GM21390 (cell line): ENCODE measurements at regions not wholly inside any gene's neighbourhood (a gene's known extent, or its start where the extent isn't known, plus 50 kb on each side); places are given as distances from the start of the nearest gene placed in this dataset.

Experiments
- ATAC-seq: cut with Tn5 transposase; IDR thresholded peaks from one replicate; pipeline ENCODE4 v1.9.1; 2021; ENCODE audit not compliant: unreplicated experiment

DNA sequence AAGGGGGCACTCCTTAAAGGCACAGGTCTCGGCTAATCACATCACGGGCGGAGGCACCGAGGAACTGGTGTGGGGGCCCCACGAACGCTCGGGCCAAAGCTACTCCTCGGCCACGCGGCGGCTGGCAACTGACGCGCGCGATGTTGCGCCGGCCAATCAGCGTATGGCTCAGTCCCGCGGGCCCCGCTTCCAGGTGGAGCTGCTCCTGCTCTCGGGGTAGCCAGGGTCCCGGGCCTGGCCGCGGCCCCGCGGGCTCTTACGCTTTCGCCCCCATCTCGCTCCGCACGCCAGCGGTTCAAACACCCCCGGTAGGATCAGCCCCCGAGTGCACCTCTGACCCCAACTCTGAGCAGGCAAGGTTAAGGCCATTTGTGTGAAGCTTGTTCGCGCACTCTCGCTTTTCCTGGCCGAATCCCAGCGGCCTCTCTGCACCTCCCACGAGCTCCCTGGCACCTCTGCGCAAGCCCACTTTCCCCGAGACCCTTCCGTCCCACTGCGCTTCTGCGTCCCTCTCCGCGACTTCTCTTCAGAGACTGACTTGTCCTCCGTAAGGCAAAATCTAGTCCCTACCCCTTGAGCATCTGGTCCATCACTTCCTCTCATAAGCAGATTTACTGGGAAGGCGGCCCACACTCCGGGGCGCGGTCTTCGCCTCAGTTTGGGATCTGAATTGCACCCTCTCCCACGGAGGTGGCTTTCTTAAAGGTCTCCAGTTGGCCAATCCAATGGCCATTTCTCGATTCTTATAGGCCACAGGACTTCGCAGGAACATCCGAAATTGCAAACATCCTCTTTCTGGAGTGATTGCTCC lies 200.9 kb upstream of the TBX20 start:
- ATAC-seq = no peak

DNA sequence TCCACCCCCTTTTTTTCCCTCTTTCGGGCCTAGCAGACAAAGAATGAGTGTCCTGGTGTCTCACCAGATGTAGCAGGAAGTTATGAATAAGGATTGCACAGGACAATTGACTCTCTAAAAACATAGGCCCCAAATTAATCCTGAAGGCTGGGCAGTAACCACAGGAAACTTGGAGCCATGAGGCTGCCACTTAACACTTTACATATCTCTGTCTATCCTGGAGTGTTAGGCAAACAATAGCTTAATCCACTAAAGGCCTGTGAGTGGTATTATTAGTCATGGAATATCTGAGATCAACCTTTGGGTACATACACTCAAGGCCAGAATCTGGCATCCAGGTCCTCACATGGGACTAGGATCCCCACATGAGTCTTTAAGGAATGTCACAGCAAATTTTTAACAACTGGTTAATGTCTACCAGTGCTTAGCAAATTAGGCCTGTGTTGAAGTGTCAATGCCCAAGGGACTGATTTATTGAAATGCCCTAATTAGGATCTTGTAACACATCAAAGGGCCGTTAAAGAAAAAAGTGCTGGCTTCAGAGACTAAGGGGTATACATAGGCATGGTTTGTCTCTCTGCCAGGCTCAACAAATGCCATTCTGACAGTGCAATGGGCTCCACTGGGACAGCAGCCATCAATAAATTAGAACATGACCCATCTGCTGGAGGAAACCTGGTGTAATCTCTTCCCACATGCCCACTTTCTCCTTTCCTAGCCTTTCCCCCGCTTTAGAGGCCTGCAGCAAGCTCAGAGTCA lies 196.7 kb upstream of the TBX20 start:
- ATAC-seq = no peak

GRCh38 chr7:35448486-35448885 lies 194.6 kb upstream of the TBX20 start:
- no peak for ATAC-seq

- no peak for ATAC-seq
Observed at GRCh38 chr7:35446091-35446490, 192.2 kb upstream of the TBX20 start.

GRCh38 chr7:35437619-35438275 lies 183.8 kb upstream of the TBX20 start:
- no peak for ATAC-seq

GRCh38 chr7:35436452-35436851 lies 182.6 kb upstream of the TBX20 start:
- no peak for ATAC-seq

DNA sequence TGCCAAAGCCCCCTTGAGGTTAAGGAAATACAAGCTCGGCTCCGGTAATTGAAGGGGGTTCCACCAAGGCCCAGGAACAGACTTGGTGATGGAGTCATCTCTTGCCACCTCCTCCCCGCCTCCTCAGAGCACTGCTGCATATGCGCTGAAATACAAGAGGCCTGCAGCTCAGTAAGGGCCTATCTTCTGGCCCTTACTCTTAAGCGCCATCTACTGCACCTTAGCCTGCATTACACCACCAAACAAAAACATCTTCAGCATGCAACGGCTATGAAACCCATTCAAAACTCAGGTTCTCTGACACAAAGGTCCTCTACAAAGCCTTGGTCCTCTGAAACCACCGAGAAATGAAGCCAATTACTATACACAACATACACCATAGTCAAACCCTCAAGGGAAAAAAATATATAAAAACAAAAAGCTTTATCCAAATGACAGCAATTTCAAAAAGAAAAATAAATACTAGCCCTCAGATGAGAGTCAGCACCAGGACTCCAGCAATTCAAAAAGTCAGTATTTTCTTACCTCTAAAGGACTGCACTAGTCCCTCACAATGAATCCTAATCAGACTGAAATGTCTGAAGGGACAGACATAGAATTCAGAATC lies 176.8 kb upstream of the TBX20 start:
- ATAC-seq = no peak

DNA sequence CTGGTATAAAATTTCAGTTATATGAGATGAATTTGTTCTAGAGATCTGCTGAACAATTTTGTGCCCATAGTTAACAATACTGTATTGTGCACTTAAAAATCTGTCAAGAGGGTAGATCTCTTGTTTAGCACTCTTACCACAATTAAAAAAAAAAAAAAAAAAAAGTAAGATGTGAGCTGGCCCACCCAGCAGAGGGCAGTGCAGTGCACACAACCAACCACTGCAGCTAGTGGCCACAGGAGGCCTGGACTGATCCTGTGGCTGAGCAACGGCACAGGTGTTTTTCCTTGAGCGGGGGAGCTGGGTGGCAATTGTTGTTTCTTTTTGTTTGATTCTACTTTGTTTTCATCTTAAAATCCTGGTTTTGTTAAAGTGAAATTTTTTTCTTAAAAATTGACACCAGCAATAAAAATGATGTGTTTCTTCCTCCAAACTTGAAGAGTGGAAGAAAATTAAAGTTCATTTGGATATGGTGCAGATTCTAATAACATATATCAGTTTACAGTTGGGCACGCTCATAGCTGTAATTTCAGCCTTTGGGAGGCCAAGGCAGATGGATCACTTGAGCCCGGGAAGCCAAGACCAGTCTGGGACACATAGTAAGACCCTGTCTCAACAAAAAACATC lies 171.1 kb upstream of the TBX20 start:
- peak; percentile 76 for ATAC-seq

DNA sequence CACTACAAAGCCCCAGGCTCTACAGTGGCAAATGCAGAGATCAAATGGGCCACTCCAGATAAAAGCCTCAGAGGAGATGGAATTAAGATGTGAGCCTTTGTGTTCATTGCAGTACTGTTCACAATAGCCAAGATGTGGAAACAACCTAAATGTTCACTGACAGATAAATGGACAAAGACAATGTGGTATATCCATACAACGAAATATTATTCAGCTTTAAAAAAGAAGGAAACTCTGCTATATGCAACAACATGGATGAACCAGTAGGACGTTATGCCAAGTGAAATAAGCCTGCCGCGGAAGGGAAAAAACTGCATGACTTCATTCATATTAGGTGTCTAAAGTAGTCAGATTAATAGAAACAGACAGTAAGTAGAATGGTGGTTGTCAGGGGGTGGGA lies 170.5 kb upstream of the TBX20 start:
- no peak for ATAC-seq

- ATAC-seq = no peak
Observed at GRCh38 chr7:35422715-35423114, 168.8 kb upstream of the TBX20 start.

DNA sequence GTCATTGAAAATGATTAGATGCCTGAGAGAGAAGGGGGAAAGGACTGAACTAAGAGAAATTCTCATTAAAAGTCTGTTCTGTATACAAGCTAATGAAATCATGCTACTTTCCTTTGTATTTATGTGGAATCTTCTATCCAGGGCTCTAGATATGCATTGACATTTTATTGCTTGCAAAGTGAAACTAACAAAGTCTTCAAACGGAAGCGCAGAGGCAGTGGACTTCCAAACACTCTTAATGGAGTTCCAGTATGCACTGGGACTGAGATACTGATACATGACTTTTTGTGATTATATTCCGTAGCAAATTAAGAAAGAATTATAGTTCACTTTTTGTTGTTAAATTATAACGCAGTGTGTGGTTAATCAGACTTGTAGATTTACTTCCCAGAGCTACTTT lies 166.8 kb upstream of the TBX20 start:
- no peak for ATAC-seq

GRCh38 chr7:35419391-35419755 lies 165.5 kb upstream of the TBX20 start:
- no peak for ATAC-seq

DNA sequence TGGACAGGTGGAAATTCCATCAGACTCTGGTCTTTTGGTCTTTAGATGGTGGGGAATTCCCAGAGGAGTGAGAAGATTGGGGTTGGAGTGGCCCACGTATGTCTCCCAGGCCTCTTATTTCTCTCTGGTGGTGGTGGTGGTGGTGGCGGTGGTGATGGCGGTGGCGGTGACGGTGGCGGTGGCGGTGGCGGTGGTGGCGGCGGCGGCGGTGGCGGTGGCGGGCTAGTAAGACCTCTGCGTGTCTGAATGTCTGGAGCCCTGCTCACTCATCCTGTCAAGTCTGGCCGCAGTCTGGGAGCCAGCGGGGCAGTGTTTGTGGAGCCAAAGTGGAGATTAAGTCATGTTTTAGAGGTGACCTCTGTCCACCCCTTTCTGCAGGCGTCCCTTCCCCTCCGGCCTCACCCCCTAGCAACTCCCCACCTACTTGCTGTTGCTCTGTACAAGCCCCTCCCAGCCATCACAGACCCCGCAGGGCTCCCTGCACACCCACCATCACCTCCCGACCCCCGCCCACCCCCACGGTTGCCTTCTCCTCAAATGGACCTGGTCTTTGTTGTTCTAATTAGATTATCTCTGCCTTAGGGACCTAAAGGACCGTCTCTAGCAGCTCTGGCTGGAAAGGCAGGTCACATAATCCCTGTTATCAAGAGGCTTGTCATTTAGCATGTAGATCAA lies 165.0 kb upstream of the TBX20 start:
- ATAC-seq = no peak

- ATAC-seq = no peak
Observed at GRCh38 chr7:35416568-35416967, 162.7 kb upstream of the TBX20 start.

- no peak for ATAC-seq
Observed at GRCh38 chr7:35415411-35415822, 161.5 kb upstream of the TBX20 start.

DNA sequence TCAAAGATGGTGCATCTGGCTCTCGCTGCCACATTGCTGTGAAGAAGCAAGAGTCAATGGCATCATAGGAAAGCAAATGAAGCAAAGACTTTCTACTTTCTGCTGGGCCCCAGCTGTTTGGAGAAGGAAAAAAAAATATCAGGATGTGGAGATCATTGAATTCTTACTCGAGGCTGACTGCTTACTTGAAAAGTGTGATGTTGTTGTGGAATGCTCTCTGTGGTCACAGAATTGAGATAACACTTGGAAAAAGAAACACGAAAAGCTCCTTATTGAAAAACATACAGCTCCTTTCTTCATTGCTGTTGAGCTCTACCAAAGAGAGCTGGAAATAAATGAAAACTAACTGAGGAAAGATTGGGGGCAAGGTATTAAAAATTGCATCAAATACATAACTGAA lies 157.4 kb upstream of the TBX20 start:
- no peak for ATAC-seq

DNA sequence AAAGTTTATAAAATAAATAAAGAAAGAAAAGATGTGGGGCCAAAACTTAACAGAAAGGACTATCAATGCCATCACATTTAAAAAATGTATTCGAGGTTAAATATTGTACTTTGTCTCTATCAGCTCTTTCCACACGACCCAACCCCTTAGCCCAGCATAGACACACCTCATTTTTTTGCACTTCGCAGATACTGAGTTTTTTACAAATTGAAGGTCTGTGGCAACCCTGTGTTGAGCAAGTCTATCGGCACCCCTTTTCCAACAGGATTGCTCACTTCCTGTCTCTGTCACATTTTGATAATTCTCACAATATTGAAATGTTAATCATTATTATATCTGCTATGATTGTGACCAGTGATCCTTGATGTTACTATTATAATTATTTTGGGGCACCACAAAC lies 151.6 kb upstream of the TBX20 start:
- no peak for ATAC-seq

DNA sequence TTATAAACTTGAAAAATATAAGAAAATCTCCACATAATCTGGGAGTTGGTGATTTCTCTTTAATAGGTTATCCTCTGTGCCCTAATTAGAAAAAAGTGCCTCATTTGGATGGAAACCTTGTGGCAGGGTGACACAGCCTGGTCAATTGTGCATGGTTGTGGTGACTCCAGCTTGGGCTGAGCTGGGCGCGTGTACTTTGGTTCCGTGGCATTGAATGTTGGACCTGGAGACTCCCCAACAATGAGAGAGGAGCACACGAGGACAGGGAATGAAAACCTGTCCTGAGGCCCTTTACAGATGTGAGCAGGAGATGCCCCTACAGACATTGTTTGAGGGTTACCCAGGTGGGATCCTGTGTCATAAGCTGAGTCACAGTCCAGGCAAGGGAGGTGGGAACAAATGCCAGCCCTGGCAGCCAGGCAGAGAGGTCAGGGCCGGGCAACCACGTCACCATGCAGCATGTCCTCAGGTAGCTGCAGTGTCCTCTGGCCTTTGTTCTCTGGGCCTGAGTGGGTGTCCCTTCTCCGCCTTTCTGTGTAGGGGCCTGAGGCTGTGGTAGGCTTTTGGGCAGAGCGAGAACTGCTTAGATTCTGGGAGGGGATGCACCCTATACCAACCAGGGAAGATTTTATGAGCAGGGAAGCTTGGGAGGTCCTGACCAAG lies 147.4 kb upstream of the TBX20 start:
- no peak for ATAC-seq

- ATAC-seq = no peak
Observed at GRCh38 chr7:35399840-35400239, 145.9 kb upstream of the TBX20 start.

- ATAC-seq = no peak
Observed at GRCh38 chr7:35399216-35399615, 145.3 kb upstream of the TBX20 start.
